Upper lobe of right lung (tissue), 1 donor: ENCODE measurements at regions not wholly inside any gene's neighbourhood (a gene's known extent, or its start where the extent isn't known, plus 50 kb on each side); places are given as distances from the start of the nearest gene placed in this dataset.

ENCODE experiments used
- ATAC-seq: fragments of 200-7000 bp; cut with Tn5 transposase; one replicate; pipeline ENCODE4 v1.9.1; 2020; ENCODE audit warnings: mild to moderate bottlenecking, moderate library complexity
- DNase-seq: peaks from one replicate; pipeline ENCODE4 v3.0.0-alpha.2; 2020
- H3K27ac ChIP-seq: fragments of 200-600 bp; one replicate; pipeline ENCODE4 v1.8.0; 2022
- H3K27me3 ChIP-seq: fragments of 200-600 bp; one replicate; pipeline ENCODE4 v1.8.0; 2022; ENCODE audit warnings: mild to moderate bottlenecking
- H3K36me3 ChIP-seq: fragments of 200-600 bp; one replicate; pipeline ENCODE4 v1.8.0; 2022
- H3K4me1 ChIP-seq: fragments of 200-600 bp; one replicate; pipeline ENCODE4 v1.8.0; 2022
- H3K4me3 ChIP-seq: fragments of 200-600 bp; one replicate; pipeline ENCODE4 v1.8.0; 2022; ENCODE audit warnings: mild to moderate bottlenecking
- H3K9me3 ChIP-seq: fragments of 200-600 bp; one replicate; pipeline ENCODE4 v1.8.0; 2022
- CTCF ChIP-seq: fragments of 200-600 bp; IDR thresholded peaks from one replicate; pipeline ENCODE4 v1.8.0; 2022; ENCODE audit warnings: antibody characterized with exemption
- intact Hi-C: fragments of 100-400 bp; cut with DNase I; formaldehyde crosslinking; loops from one replicate; pipeline ENCODE4 v1.11.0; 2022
- donor health status: DM: no; HTN: yes; CAD: no; lungs with severe emphysema.

GRCh38 chr3:177426106-177426877 is 229.0 kb upstream of the TBL1XR1 start:
- DNase-seq (no peak), ATAC-seq (no peak)
- no peak for TF ChIP-seq CTCF
- peaks cover 5% of the 10 kb centered on the region for H3K4me1 ChIP-seq
- no peak overlapping the region for H3K27ac ChIP-seq
- no peaks in the 10 kb centered on the region for H3K36me3 ChIP-seq
- H3K9me3 ChIP-seq = no peaks in the 10 kb centered on the region
- H3K4me3 ChIP-seq = no peak overlapping the region
- intact Hi-C loops = no loop called here
- no peaks in the 10 kb centered on the region for H3K27me3 ChIP-seq

GRCh38 chr3:177426878-177427495 is 229.7 kb upstream of the TBL1XR1 start:
- Histone ChIP-seq H3K9me3 (no peaks in the 10 kb centered on the region), H3K27me3 (no peaks in the 10 kb centered on the region), H3K4me3 (no peak overlapping the region), H3K36me3 (no peaks in the 10 kb centered on the region), H3K4me1 (peaks cover 9% of the 10 kb centered on the region), H3K27ac (no peak overlapping the region)
- DNase-seq (no peak), ATAC-seq (peak; percentile 74)
- intact Hi-C loops = no loop called here
- TF ChIP-seq CTCF = no peak

- no peaks in the 10 kb centered on the region for H3K36me3 ChIP-seq
- peaks cover 13% of the 10 kb centered on the region for H3K4me1 ChIP-seq
- H3K9me3 ChIP-seq = no peaks in the 10 kb centered on the region
- H3K4me3 ChIP-seq = no peak overlapping the region
- intact Hi-C loops = no loop called here
- no peak for DNase-seq
- H3K27me3 ChIP-seq = no peaks in the 10 kb centered on the region
- TF ChIP-seq CTCF = no peak
- no peak overlapping the region for H3K27ac ChIP-seq
- ATAC-seq = no peak
These were observed 230.3 kb upstream of the TBL1XR1 start for GRCh38 chr3:177427540-177427939.

GRCh38 chr3:177429079-177429478 is 231.8 kb upstream of the TBL1XR1 start:
- Histone ChIP-seq H3K27me3 (no peaks in the 10 kb centered on the region), H3K4me1 (peaks cover 13% of the 10 kb centered on the region), H3K27ac (no peak overlapping the region), H3K36me3 (no peaks in the 10 kb centered on the region), H3K4me3 (no peak overlapping the region), H3K9me3 (no peaks in the 10 kb centered on the region)
- intact Hi-C loops = no loop called here
- no peak for DNase-seq
- TF ChIP-seq CTCF = no peak
- peak; percentile 19 for ATAC-seq

GRCh38 chr3:177429771-177430170 is 232.5 kb upstream of the TBL1XR1 start:
- no peaks in the 10 kb centered on the region for H3K27me3 ChIP-seq
- intact Hi-C loops = no loop called here
- peaks cover 13% of the 10 kb centered on the region for H3K4me1 ChIP-seq
- no peaks in the 10 kb centered on the region for H3K9me3 ChIP-seq
- peak; percentile 54 for ATAC-seq
- H3K27ac ChIP-seq = no peak overlapping the region
- no peaks in the 10 kb centered on the region for H3K36me3 ChIP-seq
- no peak for DNase-seq
- no peak overlapping the region for H3K4me3 ChIP-seq
- TF ChIP-seq CTCF = no peak
